H9 (cell line): ENCODE measurements at regions not wholly inside any gene's neighbourhood (a gene's known extent, or its start where the extent isn't known, plus 50 kb on each side); places are given as distances from the start of the nearest gene placed in this dataset.

Source experiments
- DNase-seq: peaks from one replicate; pipeline ENCODE4 v3.0.0-alpha.2; 2017
- H2AFZ ChIP-seq: one replicate; pipeline ENCODE4 v1.6.1; 2013; ENCODE audit warnings: mild to moderate bottlenecking, low read length, control low read depth, moderate library complexity
- H2AK5ac ChIP-seq: 2 replicates; pipeline ENCODE4 v1.6.1; 2013; ENCODE audit warnings: low read length, control low read depth, mixed read lengths; ENCODE audit not compliant: insufficient read length
- H2BK120ac ChIP-seq: one replicate; pipeline ENCODE4 v1.6.1; 2013; ENCODE audit warnings: low read depth, mild to moderate bottlenecking, low read length, control low read depth, inconsistent platforms; ENCODE audit not compliant: poor library complexity, severe bottlenecking
- H2BK12ac ChIP-seq: 2 replicates; pipeline ENCODE4 v1.6.1; 2013; ENCODE audit warnings: low read length, control low read depth, mixed read lengths, low read depth; ENCODE audit not compliant: insufficient read length
- H2BK15ac ChIP-seq: 2 replicates; pipeline ENCODE4 v1.6.1; 2013; ENCODE audit warnings: low read depth, low read length, control low read depth
- H2BK20ac ChIP-seq: one replicate; pipeline ENCODE4 v1.6.1; 2013; ENCODE audit warnings: low read depth, mild to moderate bottlenecking, low read length, control low read depth, inconsistent platforms; ENCODE audit not compliant: poor library complexity, severe bottlenecking
- H2BK5ac ChIP-seq: 2 replicates; pipeline ENCODE4 v1.6.1; 2013; ENCODE audit warnings: low read length, control low read depth, mixed read lengths; ENCODE audit not compliant: insufficient read length
- H3K14ac ChIP-seq: 2 replicates; pipeline ENCODE4 v1.6.1; 2013; ENCODE audit warnings: low read length, control low read depth; ENCODE audit not compliant: insufficient read depth
- H3K18ac ChIP-seq: 2 replicates; pipeline ENCODE4 v1.6.1; 2013; ENCODE audit warnings: low read depth, mild to moderate bottlenecking, mixed read lengths, low read length, control low read depth; ENCODE audit not compliant: insufficient read length
- H3K23ac ChIP-seq: 2 replicates; pipeline ENCODE4 v1.6.1; 2013; ENCODE audit warnings: low read length, control low read depth, mixed read lengths, low read depth; ENCODE audit not compliant: insufficient read length
- H3K23me2 ChIP-seq: 2 replicates; pipeline ENCODE4 v1.6.1; 2013; ENCODE audit warnings: low read depth, mild to moderate bottlenecking, mixed read lengths, low read length, control low read depth; ENCODE audit not compliant: insufficient read length, poor library complexity, severe bottlenecking
- H3K27ac ChIP-seq: 2 replicates; pipeline ENCODE4 v1.5.1; 2013; ENCODE audit warnings: low read length, control low read depth, mixed read lengths, low read depth; ENCODE audit not compliant: insufficient read length
- H3K27me3 ChIP-seq: 2 replicates; pipeline ENCODE4 v1.6.1; 2013; ENCODE audit warnings: low read length, control low read depth, inconsistent platforms; ENCODE audit not compliant: insufficient read depth
- H3K4ac ChIP-seq: 2 replicates; pipeline ENCODE4 v1.6.1; 2013; ENCODE audit warnings: low read depth, mild to moderate bottlenecking, control low read depth, inconsistent platforms, low read length, moderate library complexity
- H3K4me1 ChIP-seq: 2 replicates; pipeline ENCODE4 v1.6.1; 2013; ENCODE audit warnings: low read length, control low read depth, inconsistent platforms; ENCODE audit not compliant: insufficient read depth
- H3K4me2 ChIP-seq: 2 replicates; pipeline ENCODE4 v1.6.1; 2013; ENCODE audit warnings: low read length, control low read depth, mixed read lengths; ENCODE audit not compliant: insufficient read length, insufficient read depth
- H3K56ac ChIP-seq: 2 replicates; pipeline ENCODE4 v1.6.1; 2013; ENCODE audit warnings: low read depth, mild to moderate bottlenecking, mixed read lengths, low read length, control low read depth; ENCODE audit not compliant: insufficient read length
- H3K79me1 ChIP-seq: 2 replicates; pipeline ENCODE4 v1.6.1; 2013; ENCODE audit warnings: low read depth, mild to moderate bottlenecking, moderate library complexity, low read length, control low read depth, inconsistent platforms; ENCODE audit not compliant: insufficient read depth, poor library complexity, severe bottlenecking
- H3K79me2 ChIP-seq: 2 replicates; pipeline ENCODE4 v1.6.1; 2013; ENCODE audit warnings: low read length, control low read depth, inconsistent platforms; ENCODE audit not compliant: insufficient read depth
- H3K9ac ChIP-seq: 2 replicates; pipeline ENCODE4 v1.6.1; 2013; ENCODE audit warnings: low read length, control low read depth, mixed read lengths; ENCODE audit not compliant: insufficient read length; ENCODE audit errors: extremely low read depth
- H3K9me3 ChIP-seq: one replicate; pipeline ENCODE4 v1.6.1; 2013; ENCODE audit warnings: low read depth, low read length, inconsistent platforms; ENCODE audit not compliant: control insufficient read depth
- H3T11ph ChIP-seq: one replicate; pipeline ENCODE4 v1.6.1; 2013; ENCODE audit warnings: mild to moderate bottlenecking, low read length, control low read depth, inconsistent platforms
- H4K20me1 ChIP-seq: one replicate; pipeline ENCODE4 v1.6.1; 2013; ENCODE audit not compliant: control insufficient read depth, insufficient read length, insufficient read depth
- H4K5ac ChIP-seq: 2 replicates; pipeline ENCODE4 v1.6.1; 2013; ENCODE audit warnings: low read depth, mild to moderate bottlenecking, mixed read lengths, low read length, control low read depth; ENCODE audit not compliant: insufficient read length
- H4K8ac ChIP-seq: replicated peaks from 2 replicates; pipeline ENCODE4 v1.6.1; 2013; ENCODE audit warnings: low read length, control low read depth, mixed read lengths, low read depth; ENCODE audit not compliant: insufficient read length
- H4K91ac ChIP-seq: 2 replicates; pipeline ENCODE4 v1.6.1; 2013; ENCODE audit warnings: low read depth, mild to moderate bottlenecking, moderate library complexity, mixed read lengths, low read length, control low read depth; ENCODE audit not compliant: insufficient read length
- H3K27ac Mint-ChIP-seq, 3 experiments: 2 replicates in 2 of 3; 3 replicates in 1 of 3; pipeline ENCODE4 v1.8.0; 2020 to 2021; ENCODE audit warnings: mixed read lengths in 3 of 3, mild to moderate bottlenecking in 1 of 3, moderate library complexity in 1 of 3
- H3K27me3 Mint-ChIP-seq: 2 replicates; pipeline ENCODE4 v1.8.0; 2021; ENCODE audit warnings: low read depth, mild to moderate bottlenecking, moderate library complexity, mixed read lengths
- H3K36me3 Mint-ChIP-seq, 3 experiments: 2 replicates in 2 of 3; 3 replicates in 1 of 3; pipeline ENCODE4 v1.8.0; 2020 to 2021; ENCODE audit warnings: low read depth in 3 of 3, mixed read lengths in 3 of 3; ENCODE audit not compliant: insufficient read depth in 1 of 3
- H3K4me1 Mint-ChIP-seq, 2 experiments: 2 replicates each; pipeline ENCODE4 v1.8.0; 2020; ENCODE audit warnings: mixed read lengths in 2 of 2
- H3K4me3 Mint-ChIP-seq, 2 experiments: 2 replicates in 1 of 2; 3 replicates in 1 of 2; pipeline ENCODE4 v1.8.0; 2020 to 2021; ENCODE audit warnings: mild to moderate bottlenecking in 2 of 2, mixed read lengths in 2 of 2, moderate library complexity in 1 of 2
- H3K9me3 Mint-ChIP-seq, 2 experiments: 2 replicates in 1 of 2; 3 replicates in 1 of 2; pipeline ENCODE4 v1.8.0; 2020; ENCODE audit warnings: mild to moderate bottlenecking in 2 of 2, mixed read lengths in 2 of 2, moderate library complexity in 1 of 2
- WGBS: extraction: QIAGEN DNeasy Blood & Tissue Kit; methylation state at CpG from one replicate; pipeline ENCODE4 v1.1.7; 2013; ENCODE audit warnings: missing lambda C conversion rate, low lambda C conversion rate, mixed read lengths; ENCODE audit not compliant: insufficient read length; ENCODE audit errors: extremely low coverage; 5-methylcytosine and 5-hydroxymethylcytosine counted together
- TF ChIP-seq, protein P1 (sequence below): fragments of 200-600 bp; sonication (generic); conservative IDR thresholded peaks from 3 replicates; pipeline ENCODE4 v1.8.0; 2021; ENCODE audit warnings: antibody characterized with exemption, mild to moderate bottlenecking

DNA sequence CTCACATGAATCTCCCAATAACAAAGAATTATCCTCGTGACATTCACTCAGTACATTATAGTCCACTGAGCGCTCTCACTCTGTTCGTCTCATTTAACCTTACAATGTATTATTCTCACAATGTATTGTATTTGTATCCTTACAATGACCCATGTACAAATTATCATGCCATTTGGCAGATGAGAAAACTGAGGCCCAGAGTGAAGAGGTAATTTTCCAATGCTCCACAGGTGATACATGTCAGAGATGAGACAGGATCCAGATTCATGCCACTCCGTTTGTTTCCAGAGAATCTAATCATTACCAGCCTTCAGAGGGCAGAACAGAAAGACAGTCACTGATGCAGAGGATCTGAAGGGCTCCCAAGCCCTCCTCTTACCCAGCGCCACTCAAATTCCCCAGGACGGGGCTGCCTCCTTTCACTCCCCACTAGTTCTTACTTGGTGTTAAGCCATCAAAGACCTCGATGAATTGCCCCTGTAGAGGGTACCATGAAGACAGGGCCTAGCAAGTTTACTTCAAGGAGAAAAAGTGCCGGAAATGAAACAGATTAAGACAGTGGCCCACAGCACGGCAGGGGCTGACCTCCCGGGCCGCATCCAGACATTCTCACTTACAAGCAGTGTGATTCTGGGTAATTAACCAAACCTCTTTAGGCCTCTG lies 98.4 kb upstream of the MBOAT2 start:
- H3K9ac ChIP-seq: no peak overlapping the region
- H3K27ac Mint-ChIP-seq: no peak overlapping the region

More for the DNA sequence above, 98.4 kb upstream of the MBOAT2 start:
- Histone ChIP-seq H2BK12ac (no peak overlapping the region), H3K27ac (no peak overlapping the region), H3K4me2 (no peak overlapping the region), H3K14ac (no peak overlapping the region), H2BK120ac (no peak overlapping the region), H3K9me3 (no peaks in the 10 kb centered on the region), H4K20me1 (no peaks in the 10 kb centered on the region), H3K79me1 (no peaks in the 10 kb centered on the region), H2AFZ (no peak overlapping the region), H2BK15ac (no peak overlapping the region), H4K91ac (no peak overlapping the region), H3K4ac (no peak overlapping the region), H4K8ac (no peak overlapping the region), H3K23ac (no peak overlapping the region), H3K56ac (no peak overlapping the region), H3K4me1 (peaks cover 8% of the 10 kb centered on the region; the same call in 1 of the 2 replicates), H4K5ac (no peak overlapping the region), H2AK5ac (no peak overlapping the region), H3K23me2 (no peaks in the 10 kb centered on the region), H3K79me2 (no peaks in the 10 kb centered on the region), H3K18ac (no peak overlapping the region), H2BK5ac (no peak overlapping the region), H3K27me3 (no peaks in the 10 kb centered on the region; the same call in 1 of the 2 replicates), H3T11ph (no peak overlapping the region), H2BK20ac (no peak overlapping the region)
- no peak for DNase-seq
- H3K4me1 Mint-ChIP-seq: peaks cover 37 to 47% of the 10 kb centered on the region in 2 experiments
- WGBS: no CpG with 5 or more reads among the region's 11 CpGs
- TF ChIP-seq, protein P1, sequence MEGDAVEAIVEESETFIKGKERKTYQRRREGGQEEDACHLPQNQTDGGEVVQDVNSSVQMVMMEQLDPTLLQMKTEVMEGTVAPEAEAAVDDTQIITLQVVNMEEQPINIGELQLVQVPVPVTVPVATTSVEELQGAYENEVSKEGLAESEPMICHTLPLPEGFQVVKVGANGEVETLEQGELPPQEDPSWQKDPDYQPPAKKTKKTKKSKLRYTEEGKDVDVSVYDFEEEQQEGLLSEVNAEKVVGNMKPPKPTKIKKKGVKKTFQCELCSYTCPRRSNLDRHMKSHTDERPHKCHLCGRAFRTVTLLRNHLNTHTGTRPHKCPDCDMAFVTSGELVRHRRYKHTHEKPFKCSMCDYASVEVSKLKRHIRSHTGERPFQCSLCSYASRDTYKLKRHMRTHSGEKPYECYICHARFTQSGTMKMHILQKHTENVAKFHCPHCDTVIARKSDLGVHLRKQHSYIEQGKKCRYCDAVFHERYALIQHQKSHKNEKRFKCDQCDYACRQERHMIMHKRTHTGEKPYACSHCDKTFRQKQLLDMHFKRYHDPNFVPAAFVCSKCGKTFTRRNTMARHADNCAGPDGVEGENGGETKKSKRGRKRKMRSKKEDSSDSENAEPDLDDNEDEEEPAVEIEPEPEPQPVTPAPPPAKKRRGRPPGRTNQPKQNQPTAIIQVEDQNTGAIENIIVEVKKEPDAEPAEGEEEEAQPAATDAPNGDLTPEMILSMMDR: no peak
- peaks cover 24% of the 10 kb centered on the region for H3K27me3 Mint-ChIP-seq
- H3K4me3 Mint-ChIP-seq: no peak overlapping the region
- H3K9me3 Mint-ChIP-seq: no peaks in the 10 kb centered on the region; a peak in 1 of 5 replicates
- no peaks in the 10 kb centered on the region for H3K36me3 Mint-ChIP-seq
